Uterus (tissue), 2 donors: ENCODE measurements at regions not wholly inside any gene's neighbourhood (a gene's known extent, or its start where the extent isn't known, plus 50 kb on each side); places are given as distances from the start of the nearest gene placed in this dataset.

Experiments used
- CTCF ChIP-seq, 4 experiments: fragments of 200-600 bp in 2 of 4; fragments of 450-650 bp in 2 of 4; sonication (generic) in 2 of 4; IDR thresholded peaks; one replicate each; pipeline ENCODE4 v1.5.1; 2016 to 2019; ENCODE audit warnings: antibody characterized with exemption in 4 of 4, mild to moderate bottlenecking in 2 of 4, moderate library complexity in 1 of 4
- POLR2A ChIP-seq, 2 donors: fragments of 450-650 bp; IDR thresholded peaks; one replicate each; pipeline ENCODE4 v1.6.1; 2016; ENCODE audit warnings: antibody characterized with exemption in 2 of 2, mild to moderate bottlenecking in 1 of 2, moderate library complexity in 1 of 2

GRCh38 chr4:179399054-179399782 is 1957.0 kb upstream of the AGA start:
- TF ChIP-seq POLR2A (IDR thresholded peaks at IDR 0.05) (no peak), CTCF (IDR thresholded peaks at IDR 0.05) (no peak)
